GM12875 (cell line): ENCODE measurements at regions not wholly inside any gene's neighbourhood (a gene's known extent, or its start where the extent isn't known, plus 50 kb on each side); places are given as distances from the start of the nearest gene placed in this dataset.
"Not testable (repeated sequence)": the region's sequence is repeated elsewhere in the genome, so short reads cannot be mapped to it uniquely, and the experiment has no call there.

ENCODE experiments used
- H3K4me3 ChIP-seq: one replicate; pipeline ENCODE4 v1.5.1; 2011; ENCODE audit warnings: low read depth, low read length, control low read depth
- TF ChIP-seq, protein P1 (sequence below): IDR thresholded peaks from 2 replicates; pipeline ENCODE4 v1.5.1; 2011; ENCODE audit warnings: low read depth, mild to moderate bottlenecking, control low read depth, inconsistent platforms, low read length, moderate library complexity, borderline replicate concordance; ENCODE audit not compliant: insufficient read depth

DNA sequence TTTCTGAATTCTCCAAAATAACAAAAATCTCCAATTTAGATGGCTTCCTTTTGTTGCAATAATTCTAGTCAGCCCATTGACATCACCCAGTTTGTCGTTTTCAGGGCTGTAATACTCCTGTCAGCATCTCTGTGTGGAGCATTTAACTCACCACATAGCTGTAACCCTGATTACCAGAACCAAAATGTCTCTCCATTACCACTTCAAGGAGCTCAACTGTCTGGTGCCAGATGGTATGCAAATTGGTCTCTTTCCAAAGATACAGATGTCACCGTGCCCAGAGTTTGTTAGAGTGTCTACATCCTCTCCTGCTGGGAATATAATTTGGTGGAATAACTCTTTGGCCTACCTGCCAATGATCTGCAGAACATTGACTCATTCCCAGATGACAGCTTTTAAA lies 350.3 kb upstream of the POT1 start:
- TF ChIP-seq, protein P1, sequence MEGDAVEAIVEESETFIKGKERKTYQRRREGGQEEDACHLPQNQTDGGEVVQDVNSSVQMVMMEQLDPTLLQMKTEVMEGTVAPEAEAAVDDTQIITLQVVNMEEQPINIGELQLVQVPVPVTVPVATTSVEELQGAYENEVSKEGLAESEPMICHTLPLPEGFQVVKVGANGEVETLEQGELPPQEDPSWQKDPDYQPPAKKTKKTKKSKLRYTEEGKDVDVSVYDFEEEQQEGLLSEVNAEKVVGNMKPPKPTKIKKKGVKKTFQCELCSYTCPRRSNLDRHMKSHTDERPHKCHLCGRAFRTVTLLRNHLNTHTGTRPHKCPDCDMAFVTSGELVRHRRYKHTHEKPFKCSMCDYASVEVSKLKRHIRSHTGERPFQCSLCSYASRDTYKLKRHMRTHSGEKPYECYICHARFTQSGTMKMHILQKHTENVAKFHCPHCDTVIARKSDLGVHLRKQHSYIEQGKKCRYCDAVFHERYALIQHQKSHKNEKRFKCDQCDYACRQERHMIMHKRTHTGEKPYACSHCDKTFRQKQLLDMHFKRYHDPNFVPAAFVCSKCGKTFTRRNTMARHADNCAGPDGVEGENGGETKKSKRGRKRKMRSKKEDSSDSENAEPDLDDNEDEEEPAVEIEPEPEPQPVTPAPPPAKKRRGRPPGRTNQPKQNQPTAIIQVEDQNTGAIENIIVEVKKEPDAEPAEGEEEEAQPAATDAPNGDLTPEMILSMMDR: no peak
- no peak overlapping the region for H3K4me3 ChIP-seq

DNA sequence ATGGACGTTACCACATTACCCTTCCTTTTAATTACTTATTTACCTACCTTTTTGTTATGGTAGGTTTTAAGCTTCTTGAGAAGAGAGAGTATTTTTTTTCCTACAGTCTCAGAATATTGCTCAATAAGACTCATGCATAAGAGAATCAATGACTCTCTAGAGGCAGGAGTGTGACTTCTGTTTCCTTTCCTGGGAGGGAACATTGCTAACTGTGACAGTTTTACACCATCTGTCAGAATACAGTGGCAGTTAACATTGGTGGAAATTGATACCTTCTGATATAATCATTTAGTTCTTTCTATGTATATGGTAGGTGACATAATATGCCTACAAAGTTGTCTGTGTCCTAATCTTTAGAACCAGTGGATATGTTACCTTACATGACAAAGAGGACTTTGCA lies 348.7 kb upstream of the POT1 start:
- TF ChIP-seq, protein P1: no peak
- H3K4me3 ChIP-seq: no peak overlapping the region

- not testable (repeated sequence) for H3K4me3 ChIP-seq
Measured at GRCh38 chr7:125274742-125275141, 345.1 kb upstream of the POT1 start.

GRCh38 chr7:125264174-125264856 lies 334.7 kb upstream of the POT1 start:
- H3K4me3 ChIP-seq: not testable (repeated sequence)

DNA sequence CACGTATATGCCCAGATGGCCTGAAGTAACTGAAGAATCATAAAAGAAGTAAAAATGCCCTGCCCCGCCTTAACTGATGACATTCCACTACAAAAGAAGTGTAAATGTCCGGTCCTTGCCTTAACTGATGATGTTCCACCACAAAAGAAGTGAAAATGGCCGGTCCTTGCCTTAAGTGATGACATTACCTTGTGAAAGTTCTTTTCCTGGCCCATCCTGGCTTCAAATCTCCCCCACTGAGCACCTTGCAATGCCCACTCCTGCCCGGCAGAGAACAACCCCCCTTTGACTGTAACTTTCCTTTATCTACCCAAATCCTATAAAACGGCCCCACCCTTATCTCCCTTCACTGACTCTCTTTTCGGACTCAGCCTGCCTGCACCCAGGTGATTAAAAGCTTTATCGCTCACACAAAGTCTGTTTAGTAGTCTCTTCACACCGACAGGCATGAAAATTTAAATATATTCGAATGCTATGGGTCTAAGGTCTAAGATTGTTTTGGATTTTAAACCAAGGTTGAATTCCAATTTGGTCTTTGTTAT lies 329.3 kb upstream of the POT1 start:
- not testable (repeated sequence) for H3K4me3 ChIP-seq

GRCh38 chr7:125257617-125258016 lies 328.0 kb upstream of the POT1 start:
- no peak overlapping the region for H3K4me3 ChIP-seq
- TF ChIP-seq, protein P1: no peak

DNA sequence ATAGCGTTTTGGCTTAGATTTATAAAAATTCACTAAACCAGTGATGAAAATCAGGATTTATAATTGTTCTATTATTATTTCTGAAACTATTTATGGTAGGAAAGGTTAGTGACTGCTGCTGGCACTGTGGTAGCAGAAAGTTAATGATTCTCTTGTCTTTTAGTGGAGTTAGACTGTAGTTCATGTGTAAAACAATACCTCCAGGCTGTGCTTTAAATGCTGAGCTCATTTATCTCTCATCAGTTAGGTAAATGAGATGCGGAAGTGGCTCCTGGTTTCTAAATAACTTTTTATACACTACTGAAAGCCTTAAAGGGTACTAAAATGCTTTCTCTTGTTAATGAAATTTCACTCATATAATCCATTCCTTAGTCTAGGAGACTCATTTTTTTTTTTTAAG lies 326.8 kb upstream of the POT1 start:
- no peak overlapping the region for H3K4me3 ChIP-seq
- TF ChIP-seq, protein P1: no peak

DNA sequence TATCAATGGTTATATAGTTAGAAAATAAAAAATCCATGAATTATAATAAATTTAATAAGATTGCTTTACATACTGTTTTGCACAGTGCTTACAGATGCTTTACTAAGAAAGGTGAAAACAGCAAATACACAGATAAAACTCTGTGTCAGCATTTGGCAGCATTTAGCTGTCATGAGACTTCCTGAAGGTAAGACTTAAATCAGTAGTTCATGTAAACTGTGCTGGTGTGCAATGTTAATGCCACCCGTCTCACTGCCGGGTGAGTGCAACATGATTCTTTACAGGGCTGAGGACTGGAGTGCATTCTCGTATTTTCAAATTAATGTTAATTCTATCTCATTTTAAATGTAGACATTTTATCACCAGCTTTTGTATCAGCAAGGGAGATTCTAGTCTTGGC lies 326.2 kb upstream of the POT1 start:
- H3K4me3 ChIP-seq: no peak overlapping the region
- TF ChIP-seq, protein P1: no peak

DNA sequence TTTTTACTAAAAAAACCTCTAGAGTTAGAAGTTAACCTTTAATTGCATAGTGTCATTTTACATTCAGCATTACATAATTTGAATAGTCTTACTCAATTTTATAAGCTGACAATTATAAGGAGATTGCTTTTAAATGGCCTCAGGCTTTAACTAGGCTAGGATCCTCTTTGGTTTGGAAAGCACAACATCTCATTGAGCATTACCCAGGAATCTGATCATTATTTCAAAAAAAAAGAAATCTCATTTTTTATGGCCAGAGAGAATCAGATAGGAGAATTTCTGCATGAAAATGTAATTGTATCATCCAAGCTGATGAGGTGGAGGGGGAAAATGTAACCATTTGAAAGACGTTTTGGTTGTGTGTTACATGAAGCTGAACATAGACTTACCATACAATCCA lies 324.9 kb upstream of the POT1 start:
- TF ChIP-seq, protein P1: no peak
- H3K4me3 ChIP-seq: no peak overlapping the region
